ENCODE measurements at regions not wholly inside any gene's neighbourhood (a gene's known extent, or its start where the extent isn't known, plus 50 kb on each side); places are given as distances from the start of the nearest gene placed in this dataset.

- ChIA-PET POLR2A (no interaction called here), CTCF (interaction anchor here (0.7 to 0.8 kb wide), 2 partner anchors 342 to 875 kb away, joined by 3 read pairs; no protein-coding TSS in a partner anchor)
- DNase-seq (ENCODE audit: extremely low spot score), result no peak
- no peak for TF ChIP-seq TARDBP (IDR thresholded peaks at IDR 0.05)
- TF ChIP-seq ELF4 (IDR thresholded peaks at IDR 0.05), result no peak
- no peak for TF ChIP-seq PKNOX1 (IDR thresholded peaks at IDR 0.05)
- TF ChIP-seq FOXK2 (IDR thresholded peaks at IDR 0.05), result no peak
Measured at GRCh38 chr1:184827600-184828368, 73.1 kb upstream of the EDEM3 start.

GRCh38 chr1:184826001-184826400 is 71.3 kb upstream of the EDEM3 start:
- DNase-seq (ENCODE audit: extremely low spot score), result no peak
- ChIA-PET CTCF (no interaction called here), POLR2A (no interaction called here)
- no peak for TF ChIP-seq NFRKB (IDR thresholded peaks at IDR 0.05)

- no peak for DNase-seq (ENCODE audit: extremely low spot score)
- CTCF ChIA-PET, result no interaction called here
- POLR2A ChIA-PET, result no interaction called here
- no peak for TF ChIP-seq ELF4 (IDR thresholded peaks at IDR 0.05)
- TF ChIP-seq LEF1 (IDR thresholded peaks at IDR 0.05; ENCODE audit: borderline replicate concordance), result no peak
- TF ChIP-seq ARNT (IDR thresholded peaks at IDR 0.05), result no peak
- no peak for TF ChIP-seq FOXM1 (IDR thresholded peaks at IDR 0.05; ENCODE audit: borderline replicate concordance)
Measured at GRCh38 chr1:184825571-184825970, 70.9 kb upstream of the EDEM3 start.

- DNase-seq (ENCODE audit: extremely low spot score), result no peak
- ChIA-PET CTCF (no interaction called here), POLR2A (no interaction called here)
- TF ChIP-seq SUZ12 (IDR thresholded peaks at IDR 0.05), result no peak
- no peak for TF ChIP-seq NFRKB (IDR thresholded peaks at IDR 0.05)
- no peak for TF ChIP-seq TARDBP (IDR thresholded peaks at IDR 0.05)
- no peak for TF ChIP-seq PKNOX1 (IDR thresholded peaks at IDR 0.05)
- no peak for TF ChIP-seq FOXM1 (IDR thresholded peaks at IDR 0.05; ENCODE audit: borderline replicate concordance)
- TF ChIP-seq FOXA1 (IDR thresholded peaks at IDR 0.05), result no peak
- TF ChIP-seq BHLHE40 (IDR thresholded peaks at IDR 0.05; ENCODE audit: borderline replicate concordance), result no peak
- no peak for TF ChIP-seq SP1 (IDR thresholded peaks at IDR 0.05)
- TF ChIP-seq LEF1 (IDR thresholded peaks at IDR 0.05; ENCODE audit: borderline replicate concordance), result no peak
- no peak for TF ChIP-seq ARNT (IDR thresholded peaks at IDR 0.05)
- no peak for TF ChIP-seq FOXK2 (IDR thresholded peaks at IDR 0.05)
Measured at GRCh38 chr1:184824691-184825323, 70.1 kb upstream of the EDEM3 start.

GRCh38 chr1:184823080-184823479 is 68.4 kb upstream of the EDEM3 start:
- DNase-seq (ENCODE audit: extremely low spot score), result peak; percentile 57
- ChIA-PET POLR2A (no interaction called here), CTCF (no interaction called here)
- peak; percentile 41; the same call in 1 of the 2 replicates for TF ChIP-seq L3MBTL2 (conservative IDR thresholded peaks at IDR 0.05)
- TF ChIP-seq PKNOX1 (IDR thresholded peaks at IDR 0.05), result peak; percentile 97
- no peak for TF ChIP-seq FOXM1 (IDR thresholded peaks at IDR 0.05; ENCODE audit: borderline replicate concordance)
- peak; percentile 56; the same call in 1 of the 2 replicates for TF ChIP-seq CTBP1 (IDR thresholded peaks at IDR 0.05; ENCODE audit: borderline replicate concordance)

GRCh38 chr1:184822267-184822666 is 67.6 kb upstream of the EDEM3 start:
- no peak for DNase-seq (ENCODE audit: extremely low spot score)
- POLR2A ChIA-PET, result no interaction called here
- CTCF ChIA-PET, result no interaction called here
- TF ChIP-seq BHLHE40 (IDR thresholded peaks at IDR 0.05; ENCODE audit: borderline replicate concordance), result no peak
- no peak for TF ChIP-seq NFRKB (IDR thresholded peaks at IDR 0.05)
- TF ChIP-seq FOXM1 (IDR thresholded peaks at IDR 0.05; ENCODE audit: borderline replicate concordance), result no peak
- no peak for TF ChIP-seq SUZ12 (IDR thresholded peaks at IDR 0.05)
- no peak for TF ChIP-seq FOXK2 (IDR thresholded peaks at IDR 0.05)
- TF ChIP-seq SP1 (IDR thresholded peaks at IDR 0.05), result no peak
- TF ChIP-seq ARNT (IDR thresholded peaks at IDR 0.05), result no peak
- TF ChIP-seq CTBP1 (IDR thresholded peaks at IDR 0.05; ENCODE audit: borderline replicate concordance), result no peak
- no peak for TF ChIP-seq HDGF (IDR thresholded peaks at IDR 0.05; ENCODE audit: borderline replicate concordance)
- no peak for TF ChIP-seq TARDBP (IDR thresholded peaks at IDR 0.05)
- no peak for TF ChIP-seq ZNF384 (IDR thresholded peaks at IDR 0.05)
- no peak for TF ChIP-seq L3MBTL2 (conservative IDR thresholded peaks at IDR 0.05)
- no peak for TF ChIP-seq FOXA1 (IDR thresholded peaks at IDR 0.05)
- TF ChIP-seq LEF1 (IDR thresholded peaks at IDR 0.05; ENCODE audit: borderline replicate concordance), result no peak
- TF ChIP-seq ELF4 (IDR thresholded peaks at IDR 0.05), result no peak

- TF ChIP-seq ZNF384 (IDR thresholded peaks at IDR 0.05), result no peak
- no peak for TF ChIP-seq ARNT (IDR thresholded peaks at IDR 0.05)
- TF ChIP-seq FOXK2 (IDR thresholded peaks at IDR 0.05), result no peak
- ChIA-PET CTCF (interaction anchor here (0.7 kb wide), 1 partner anchor 14 kb away, joined by 3 read pairs; no protein-coding TSS in a partner anchor), POLR2A (no interaction called here)
- DNase-seq (ENCODE audit: extremely low spot score), result no peak
Measured at GRCh38 chr1:184821658-184822057, 67.0 kb upstream of the EDEM3 start.

Measured in HEK293T (cell line).